NCI-H1436 treated with DMSO at 0.1 percent for 48 hours (cell line): ENCODE measurements at regions not wholly inside any gene's neighbourhood (a gene's known extent, or its start where the extent isn't known, plus 50 kb on each side); places are given as distances from the start of the nearest gene placed in this dataset.

Source experiments
- DNase-seq: peaks from one replicate; lab custom pipeline; 2025; lab: John Stamatoyannopoulos, UW

DNA sequence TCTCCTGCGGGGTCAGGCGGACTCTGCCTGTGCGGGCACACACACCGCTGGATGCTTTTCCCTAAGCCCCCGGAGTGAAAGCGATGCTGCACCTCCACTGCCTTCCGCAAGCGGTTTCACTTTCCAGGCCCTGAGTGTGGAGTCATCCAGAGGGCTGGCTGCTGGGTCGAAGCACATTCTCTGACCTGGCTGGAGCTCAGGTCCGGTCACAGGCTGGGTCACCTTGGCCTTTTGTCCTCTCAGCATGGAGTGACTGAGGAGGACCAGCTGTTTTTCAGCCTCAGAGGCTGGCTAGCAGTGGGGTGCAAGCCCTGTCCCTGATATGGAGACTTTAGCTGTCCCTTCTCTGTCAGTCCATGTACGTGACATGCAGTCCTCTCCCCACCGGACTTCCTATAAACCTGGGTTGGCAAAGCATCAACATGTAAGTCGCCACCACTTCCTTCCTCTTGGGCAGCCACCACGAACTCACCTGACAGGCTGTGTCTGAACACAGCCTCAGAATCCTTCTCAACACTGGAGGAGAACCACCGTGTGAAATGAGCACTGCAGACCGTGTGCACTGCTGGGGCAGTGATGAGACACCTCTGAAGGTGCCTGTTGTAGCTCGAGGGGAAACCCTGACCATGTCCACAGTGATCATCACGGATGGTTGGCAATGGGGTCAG, 51.3 kb downstream of the GADD45G start:
- no peak for DNase-seq

DNA sequence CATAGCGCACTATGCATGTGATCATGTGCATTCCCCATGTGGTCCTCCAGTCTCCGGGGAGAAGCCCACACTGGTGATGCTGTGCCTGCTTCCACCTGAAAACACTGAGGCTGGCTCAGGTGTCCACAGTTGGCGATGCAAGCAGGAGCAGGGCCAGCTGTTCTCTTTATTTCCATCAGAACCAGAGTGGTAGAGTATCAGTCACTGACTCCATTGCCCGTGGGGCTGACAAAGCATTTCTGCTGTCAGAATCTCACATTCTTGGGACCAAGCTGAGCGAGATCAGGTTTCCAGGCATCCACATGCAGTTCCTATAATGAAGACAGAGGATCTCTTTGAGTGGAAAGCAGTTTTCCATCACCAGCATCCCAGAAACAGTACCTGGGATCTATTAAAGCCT, 52.5 kb downstream of the GADD45G start:
- no peak for DNase-seq

DNA sequence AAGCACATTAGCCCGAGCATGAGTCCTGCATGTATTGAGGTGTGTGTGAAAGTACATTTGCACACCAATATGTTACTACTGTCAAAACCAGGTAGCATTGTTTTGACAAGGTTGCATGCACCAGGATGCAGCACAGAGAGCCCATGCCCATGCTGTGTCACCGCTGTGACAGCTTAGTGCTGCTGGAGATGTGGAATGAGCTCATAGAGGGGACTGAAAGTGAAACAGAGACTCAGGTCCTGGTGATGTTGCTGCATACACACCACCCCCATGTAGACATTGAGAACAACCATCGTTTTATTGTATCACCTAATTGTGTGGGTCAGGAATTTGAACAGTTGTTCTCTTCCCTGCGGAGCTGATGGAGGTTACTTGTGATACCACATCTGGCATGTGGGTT, 53.0 kb downstream of the GADD45G start:
- no peak for DNase-seq

DNA sequence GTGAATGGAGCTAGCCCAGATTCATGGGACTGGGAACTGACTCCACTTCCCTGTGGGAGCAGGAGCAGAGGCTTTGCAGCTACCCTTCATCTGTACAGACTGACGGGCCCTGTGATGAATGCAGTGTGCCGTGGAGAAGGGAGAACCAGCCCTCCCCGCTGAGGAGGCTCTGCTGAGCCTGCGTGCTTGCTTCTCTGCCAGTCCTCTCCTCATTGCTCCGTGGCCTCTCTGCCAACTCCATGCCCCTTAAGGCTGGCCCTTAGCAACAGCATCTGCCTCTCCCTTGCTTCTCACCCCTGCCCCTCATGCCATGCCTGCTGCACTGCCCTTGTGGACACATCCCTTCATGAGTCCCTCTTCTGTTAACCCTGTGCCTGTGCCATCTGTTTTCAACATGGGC, 53.6 kb downstream of the GADD45G start:
- no peak for DNase-seq

DNA sequence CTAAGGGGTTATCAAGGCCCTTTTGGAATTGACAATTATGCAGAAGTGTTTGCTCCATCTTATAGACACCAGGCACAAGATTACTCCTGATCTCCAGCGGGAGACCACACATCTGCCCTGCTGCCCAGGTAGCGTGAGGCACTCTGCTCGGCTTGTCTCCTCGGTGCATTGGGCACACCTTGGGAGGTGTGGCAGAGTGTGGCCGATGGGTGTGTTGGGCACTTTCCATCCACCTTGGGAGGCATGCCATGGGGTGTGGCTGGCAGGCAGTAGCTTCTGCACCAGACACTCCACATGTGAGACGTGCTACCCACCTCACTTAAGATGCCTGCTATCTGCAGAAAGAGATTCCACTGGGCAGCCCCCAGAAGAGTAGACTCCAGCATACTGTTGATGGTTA, 54.1 kb downstream of the GADD45G start:
- no peak for DNase-seq

DNA sequence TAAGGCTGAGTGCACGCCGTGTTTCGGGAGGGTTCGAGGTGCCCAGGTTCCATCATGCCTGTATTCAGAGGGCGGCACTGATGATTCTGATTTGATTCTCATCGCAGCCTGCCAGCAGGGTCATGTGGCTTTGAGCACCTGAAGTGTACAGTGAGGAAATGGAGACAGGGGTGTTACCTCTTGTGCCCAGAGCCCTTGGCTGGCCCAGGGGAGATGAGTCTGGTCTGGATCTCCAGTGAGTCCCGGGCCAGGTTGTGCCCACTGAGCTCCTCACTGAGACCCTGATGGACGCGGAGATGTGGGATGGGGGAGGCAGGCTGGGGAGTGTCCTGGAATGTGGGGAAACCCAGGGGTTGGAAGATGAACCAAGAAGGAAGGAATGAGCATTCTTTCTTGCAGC, 54.7 kb downstream of the GADD45G start:
- no peak for DNase-seq

DNA sequence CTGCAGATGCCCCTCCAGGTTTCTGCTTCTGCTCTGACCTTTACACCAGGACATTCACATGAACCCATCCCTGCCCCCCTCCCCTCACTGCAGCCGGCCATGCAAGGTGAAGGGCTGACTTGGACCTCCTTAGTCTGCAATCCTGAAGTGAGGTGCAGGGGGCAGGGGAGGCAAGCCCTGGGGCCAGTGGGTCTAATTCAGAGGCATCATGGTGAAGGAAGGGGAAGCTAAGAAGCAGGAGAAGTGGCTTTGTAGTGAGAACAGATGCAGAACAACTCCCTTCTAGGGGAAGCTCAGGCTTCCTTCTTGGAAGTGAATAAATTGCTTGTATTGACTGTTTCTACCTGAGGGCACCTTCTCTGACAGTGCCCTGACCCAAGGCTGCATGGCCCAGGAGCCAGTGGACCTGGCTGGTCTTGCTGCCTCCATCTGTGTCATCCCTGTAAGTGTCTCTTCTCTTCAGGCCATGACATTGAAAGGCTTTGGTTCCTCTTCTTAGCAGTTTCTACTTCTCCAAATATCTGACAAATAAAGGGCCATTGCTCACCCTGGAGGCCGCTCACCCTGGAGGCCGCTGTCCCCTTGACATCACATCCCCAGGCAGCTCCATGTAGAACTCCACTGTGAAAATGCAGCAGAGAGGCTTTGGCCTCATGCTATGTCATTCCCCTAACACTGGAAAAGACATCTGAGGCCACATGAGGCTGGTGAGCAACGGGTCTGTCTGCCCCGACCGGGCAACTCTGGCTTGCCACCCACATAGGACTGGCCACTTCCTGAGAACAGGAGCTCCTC, 55.3 kb downstream of the GADD45G start:
- DNase-seq, result no peak

DNA sequence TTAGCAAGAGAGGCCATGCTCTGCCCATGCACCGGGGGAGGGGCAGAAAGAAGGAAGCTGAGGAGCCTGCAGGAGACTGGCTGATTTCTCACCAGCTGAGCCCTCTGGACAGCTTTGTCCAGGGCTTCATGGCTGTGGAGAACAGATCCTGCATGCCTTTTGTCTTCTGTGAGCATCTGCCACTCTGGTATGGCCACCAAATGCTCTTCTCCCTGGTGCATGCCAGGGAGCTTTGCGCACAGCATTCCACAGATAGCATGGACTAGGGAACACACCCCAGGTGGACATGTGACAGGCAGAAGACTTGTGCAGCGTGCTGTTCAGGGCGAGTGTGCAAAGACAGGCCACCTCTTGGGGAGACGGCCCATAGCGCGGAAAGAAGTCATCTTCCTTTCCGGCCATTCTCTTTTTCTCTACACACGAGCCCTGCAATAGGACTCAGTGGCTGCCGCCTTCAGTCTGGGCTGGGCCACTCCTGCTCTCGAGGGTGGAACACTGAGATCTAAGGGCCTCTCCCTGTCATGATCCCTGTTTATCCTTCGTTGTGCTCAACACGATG, 56.7 kb downstream of the GADD45G start:
- no peak for DNase-seq

DNA sequence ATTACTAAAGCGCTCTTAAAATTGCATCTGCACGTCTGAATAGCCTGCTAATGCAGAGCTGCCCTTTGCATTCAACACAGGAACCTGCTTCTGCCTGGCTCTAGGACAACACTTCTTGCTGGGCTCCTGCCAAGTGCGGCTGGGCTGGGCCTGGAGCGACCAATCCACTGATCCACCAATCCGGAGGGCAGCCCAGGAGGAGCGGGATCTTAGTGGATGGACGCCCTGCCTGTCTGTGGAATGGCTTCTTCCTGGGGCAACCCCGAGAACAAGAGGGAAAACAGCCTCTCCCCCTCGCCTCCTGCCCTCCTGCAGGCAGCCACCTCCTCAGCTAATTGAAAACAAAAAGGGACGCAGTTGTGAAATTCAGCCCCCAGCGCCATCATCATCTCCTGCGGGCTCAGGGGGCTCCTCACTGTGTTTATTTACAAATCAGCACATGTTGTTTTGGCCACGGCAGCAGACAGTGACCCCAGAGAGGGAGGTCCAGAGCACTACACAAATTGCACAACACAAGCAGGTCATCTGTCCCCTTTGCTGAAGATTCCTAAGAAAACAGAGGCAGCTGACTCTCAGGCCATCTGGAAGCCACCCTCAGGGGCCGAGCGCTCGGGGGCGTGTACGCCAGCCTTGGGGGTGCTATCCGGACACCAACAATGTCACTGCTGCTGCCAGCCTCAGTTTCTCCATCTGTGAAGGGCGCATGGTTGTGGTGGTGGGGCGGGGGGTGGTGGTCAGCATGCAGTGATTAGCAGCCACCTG, 57.3 kb downstream of the GADD45G start:
- DNase-seq, result peak; percentile 94

DNA sequence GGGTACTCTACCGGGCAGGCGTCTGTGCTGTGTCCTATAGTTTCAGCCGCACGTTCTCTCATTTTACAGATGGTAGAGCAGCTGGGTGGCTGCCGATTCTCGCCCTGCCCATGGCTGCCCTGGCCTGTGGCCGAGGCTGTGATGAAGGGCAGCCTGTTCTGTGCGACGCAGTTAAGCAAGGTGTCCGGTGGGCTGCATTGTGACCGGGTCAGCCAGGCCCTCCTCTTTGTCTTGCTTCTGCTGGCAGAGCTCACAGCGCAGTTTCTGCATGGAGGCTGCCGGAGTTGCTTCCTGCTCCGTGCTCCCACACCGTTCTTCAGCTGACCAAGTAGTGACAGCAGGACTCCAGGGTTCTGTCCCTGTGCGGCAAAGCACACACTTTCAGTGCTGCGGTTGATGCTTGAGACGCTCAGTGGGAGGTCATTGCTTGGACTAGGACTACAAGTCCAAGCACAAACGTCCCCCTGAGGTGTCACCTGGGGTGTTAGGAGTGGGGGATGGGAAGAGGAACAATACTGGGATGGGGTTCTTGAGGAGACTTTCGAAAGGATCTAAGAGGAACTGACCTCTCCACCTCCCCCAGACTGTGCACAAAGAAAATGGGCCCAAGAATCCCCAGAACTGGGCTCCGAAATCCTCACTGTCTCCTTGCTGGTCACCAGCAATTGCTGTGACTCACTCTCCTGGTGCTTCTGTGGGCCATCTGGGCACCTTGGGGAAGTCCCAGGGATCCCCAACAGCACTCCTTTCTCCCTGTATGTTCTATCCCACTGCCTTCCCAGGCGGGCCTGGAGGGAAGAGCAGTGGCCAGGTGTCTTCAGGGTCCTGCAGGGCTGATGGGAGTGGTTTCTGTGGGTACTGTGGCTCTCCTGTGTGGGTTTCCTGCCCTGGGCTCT, 58.2 kb downstream of the GADD45G start:
- no peak for DNase-seq

DNA sequence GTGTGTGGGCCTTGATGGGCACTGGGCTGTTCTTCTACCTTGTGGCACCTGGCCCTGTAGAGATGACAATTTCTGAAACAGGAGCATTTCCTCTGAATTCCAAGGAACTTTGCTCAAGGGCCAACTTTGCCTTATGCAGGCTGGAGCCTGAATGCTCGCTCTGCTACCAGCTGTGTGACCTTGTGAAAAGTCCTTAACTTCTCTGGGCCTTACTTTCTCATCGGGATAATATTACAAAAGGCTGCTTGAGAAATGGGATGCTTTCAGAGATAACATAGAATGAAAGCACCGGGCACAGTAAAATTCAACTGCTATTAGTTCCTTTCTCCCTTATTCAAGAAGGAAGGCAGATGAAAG, 58.8 kb downstream of the GADD45G start:
- no peak for DNase-seq

DNA sequence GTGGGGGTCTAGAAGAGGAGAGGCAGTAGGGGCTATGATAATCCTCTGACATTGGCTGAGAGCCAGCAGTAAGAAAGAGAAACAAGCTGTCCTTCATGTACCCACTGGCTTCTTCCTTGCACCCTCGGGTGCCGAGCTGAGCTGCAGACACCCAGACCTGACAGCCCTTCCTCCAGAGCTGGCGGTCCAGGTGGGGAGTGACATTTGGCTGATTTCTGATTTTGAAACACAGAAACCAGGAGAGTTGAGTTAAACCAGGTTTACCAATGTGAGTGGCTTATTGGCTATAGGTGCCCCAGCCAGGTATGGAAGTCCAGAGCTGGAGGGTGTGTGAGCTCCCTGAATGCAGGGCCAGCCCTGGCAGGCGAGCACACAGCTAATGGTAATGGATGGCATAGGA, 59.2 kb downstream of the GADD45G start:
- DNase-seq, result no peak

DNA sequence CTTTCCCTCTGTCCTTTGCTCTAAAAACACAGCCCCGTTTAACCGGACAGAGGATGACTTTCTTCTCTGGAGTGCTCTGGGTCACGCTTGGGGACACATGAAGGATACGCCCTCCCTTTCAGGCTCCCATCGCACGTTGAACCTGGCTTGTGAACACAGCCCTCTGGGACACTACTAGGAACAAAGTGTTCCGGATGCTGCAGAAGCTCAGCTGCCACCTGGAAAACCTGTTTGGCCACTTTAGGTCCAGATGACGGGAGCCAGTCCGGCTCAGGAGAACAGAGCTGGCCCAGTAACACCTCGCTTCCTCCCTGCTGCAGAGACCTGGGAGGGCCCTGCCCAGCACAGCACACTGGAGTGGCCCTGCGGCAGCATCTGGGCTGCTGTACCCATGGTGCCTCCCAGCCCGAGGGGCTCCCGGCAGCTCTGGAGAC, 60.1 kb downstream of the GADD45G start:
- no peak for DNase-seq

DNA sequence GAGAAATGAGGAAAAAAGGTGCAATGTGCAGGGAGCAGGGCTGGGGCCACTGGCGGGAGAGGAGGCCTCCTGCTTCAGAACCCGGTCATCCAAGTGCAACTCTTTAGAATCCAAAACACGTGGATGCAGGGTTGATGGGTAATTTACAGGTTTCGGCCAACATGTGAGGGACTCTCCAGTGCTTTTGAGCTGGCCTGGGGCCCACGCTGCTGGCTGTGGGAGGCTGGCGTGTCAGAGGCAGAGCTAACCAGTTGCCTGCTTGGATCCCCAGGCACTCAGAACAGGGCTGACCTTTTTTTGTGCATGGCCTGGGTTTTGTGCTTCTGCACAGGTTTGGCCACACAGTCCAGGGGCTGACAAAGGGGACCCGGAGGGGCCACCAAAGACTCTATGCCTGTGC, 61.6 kb downstream of the GADD45G start:
- no peak for DNase-seq

DNA sequence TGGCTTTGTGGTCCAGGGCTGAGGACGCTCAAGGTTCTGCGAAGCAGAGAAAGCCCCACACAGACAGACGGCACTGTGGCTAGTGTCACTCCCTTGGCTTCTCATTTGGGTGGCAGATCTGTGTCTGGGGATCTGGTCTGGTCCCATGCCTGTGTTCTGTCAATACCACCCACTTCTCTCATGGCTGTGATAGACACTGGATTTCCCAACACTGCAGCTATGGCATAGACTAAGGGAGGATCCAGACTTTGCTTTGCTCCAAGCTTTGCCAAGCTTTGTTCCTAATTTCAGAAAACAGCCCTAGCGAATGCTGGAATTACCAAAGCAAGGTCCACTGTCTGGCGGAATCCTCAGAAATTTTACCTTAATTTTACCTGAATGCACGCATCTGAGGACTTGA, 62.1 kb downstream of the GADD45G start:
- no peak for DNase-seq

DNA sequence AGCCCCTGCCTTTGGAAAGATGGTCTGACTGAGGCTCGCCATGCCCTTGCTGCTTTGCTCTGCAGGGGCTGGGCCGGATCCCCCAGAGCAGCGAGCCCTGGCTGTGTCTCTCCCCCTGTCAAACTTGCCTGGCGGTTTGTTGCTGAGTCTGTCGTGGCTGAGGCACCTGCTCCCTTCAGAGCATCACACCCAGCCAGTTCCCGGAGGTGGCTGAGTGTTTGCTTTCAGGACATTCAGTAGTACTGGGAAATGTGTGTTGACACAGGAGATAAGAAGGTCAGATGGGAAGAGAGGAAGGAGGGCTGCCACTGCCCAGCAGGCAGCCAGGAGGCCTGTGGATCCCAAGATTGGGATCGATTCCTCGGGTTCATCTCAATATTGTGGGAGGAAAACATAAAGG, 62.9 kb downstream of the GADD45G start:
- peak; percentile 24 for DNase-seq

DNA sequence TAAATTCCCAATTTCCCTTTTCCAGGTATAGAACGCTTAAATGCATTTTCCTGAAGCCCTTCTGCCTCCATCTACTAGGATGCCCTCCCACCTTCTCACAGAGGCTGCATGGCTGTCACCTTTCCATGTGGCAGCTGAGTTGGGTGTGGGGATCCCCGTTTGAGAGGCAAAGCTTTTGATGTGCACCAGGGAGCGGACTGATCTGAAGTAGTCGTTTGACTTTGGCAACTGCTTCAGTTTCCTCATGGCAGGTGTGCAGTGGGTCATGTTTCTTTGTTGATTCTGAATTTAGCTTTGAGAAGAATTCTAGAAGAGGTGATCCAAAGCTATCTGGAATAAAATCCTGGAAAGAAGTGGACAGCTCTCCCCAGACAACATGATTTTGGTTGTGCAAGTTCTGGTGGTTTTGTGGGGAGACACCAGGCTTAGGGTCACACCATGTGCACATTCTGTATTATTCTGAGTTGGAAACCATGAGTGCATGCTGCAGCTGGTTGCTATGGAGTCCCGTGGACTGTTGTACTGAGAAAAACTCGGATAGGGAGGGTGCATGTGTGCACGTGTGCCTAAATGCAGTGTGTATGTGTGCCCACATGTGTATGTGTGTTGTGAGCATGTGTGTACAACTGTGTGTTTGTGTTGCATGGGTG, 63.5 kb downstream of the GADD45G start:
- DNase-seq, result no peak

DNA sequence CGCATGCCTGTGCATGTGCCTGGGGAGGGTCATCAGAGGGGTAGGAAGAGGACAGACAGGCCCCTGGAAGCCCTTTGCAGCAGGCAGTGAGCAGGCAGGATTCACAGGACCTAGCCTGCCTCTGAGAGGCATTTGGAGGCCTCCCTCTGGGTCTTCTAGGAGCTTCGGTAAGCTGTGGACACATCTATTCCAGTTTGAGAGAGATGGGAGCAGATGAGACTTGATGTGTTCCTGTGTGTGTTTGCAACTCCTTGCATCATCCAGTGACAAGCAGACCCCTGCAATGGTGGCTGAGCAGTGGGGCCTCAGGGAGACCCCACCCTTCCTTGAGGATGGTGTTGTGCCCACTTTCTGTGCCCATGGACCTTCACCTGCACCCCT, 64.0 kb downstream of the GADD45G start:
- DNase-seq, result no peak

DNA sequence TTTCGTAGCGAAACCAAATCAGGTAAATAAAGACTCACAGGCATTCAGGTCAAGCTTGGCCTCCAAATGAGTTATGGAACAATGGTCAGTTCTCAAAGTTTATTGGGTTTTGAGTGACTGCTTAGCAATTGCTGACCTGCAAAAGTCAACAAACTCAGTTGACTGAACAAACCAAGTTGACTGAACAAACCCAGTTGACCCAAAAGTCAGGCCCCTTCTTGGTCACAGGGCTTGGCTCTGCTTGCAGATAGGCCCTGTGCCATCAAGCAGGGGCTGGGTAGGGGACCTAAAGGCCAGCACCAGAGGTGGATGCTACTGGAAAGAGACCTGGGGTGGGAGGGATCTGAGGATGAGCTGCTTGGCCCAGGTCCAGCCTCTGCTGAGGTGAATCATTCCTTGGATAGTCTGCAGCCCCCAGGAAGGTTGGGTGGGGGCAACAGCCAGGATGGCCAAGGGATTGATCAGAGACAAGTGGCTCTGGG, 64.6 kb downstream of the GADD45G start:
- no peak for DNase-seq

DNA sequence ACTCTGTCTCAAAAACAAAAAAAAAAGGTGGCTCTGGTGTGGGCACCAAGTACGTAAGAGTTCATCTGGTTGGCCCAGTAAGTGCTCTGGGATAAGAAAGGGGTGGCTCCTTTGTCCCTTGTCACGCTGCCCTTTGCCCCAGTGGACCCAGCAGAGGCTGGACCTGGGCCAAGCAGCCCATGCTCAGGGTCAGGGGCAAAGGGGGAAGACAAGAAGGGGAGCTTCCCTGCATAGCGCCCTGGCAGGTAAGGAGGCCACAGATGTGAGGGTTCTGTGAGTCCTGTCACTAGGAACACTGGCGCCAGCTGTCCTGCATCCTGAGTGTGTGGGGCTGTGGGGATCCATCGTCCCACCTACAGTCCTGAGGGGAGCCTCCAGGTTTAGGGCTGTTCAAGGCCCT, 65.3 kb downstream of the GADD45G start:
- DNase-seq, result no peak

DNA sequence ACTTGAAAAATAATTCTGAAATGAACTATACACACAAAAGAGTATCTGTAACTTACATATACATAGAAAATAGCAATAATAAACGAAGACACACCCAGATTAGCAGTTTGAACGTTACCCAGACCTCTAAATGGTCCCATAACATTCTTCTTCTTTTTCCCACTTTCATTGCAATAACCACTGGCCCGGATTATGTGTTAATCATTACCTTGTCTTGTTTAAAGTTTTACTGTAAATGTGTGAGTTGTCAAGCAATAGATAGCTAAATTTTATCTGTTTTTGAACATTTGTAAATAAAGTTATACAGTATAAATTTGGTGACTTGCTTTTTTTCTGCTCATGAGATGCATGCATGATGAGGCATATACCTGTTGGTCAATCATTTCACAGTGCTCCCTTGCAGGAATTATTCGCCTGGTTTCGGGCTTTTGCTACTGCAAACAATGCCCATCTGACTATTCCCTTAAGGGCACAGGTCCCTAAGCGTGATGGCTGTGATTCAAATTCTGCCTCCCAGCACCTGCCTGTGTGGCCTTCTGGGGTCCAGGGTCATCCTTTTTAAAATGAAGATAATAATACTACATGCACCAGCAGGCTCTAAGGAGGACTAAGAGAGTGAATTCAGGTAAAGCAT, 66.1 kb downstream of the GADD45G start:
- no peak for DNase-seq
